PC-3 (cell line): ENCODE measurements at regions not wholly inside any gene's neighbourhood (a gene's known extent, or its start where the extent isn't known, plus 50 kb on each side); places are given as distances from the start of the nearest gene placed in this dataset.

Source experiments
- ATAC-seq: fragments of 200-7000 bp; cut with Tn5 transposase; 2 replicates; pipeline ENCODE4 v1.9.1; 2020; ENCODE audit warnings: mild to moderate bottlenecking, moderate library complexity
- BruUV-seq: library from RNA; stranded (reverse); fragments of 400-500 nt; replicated peaks from 2 replicates; lab custom pipeline; 2021; lab: Mats Ljungman, UMichigan
- CTCF ChIA-PET: fragments of 300-600 bp; sonication (Branson Sonifier 250); formaldehyde crosslinking; loops from one replicate; lab custom pipeline; 2022; ENCODE audit warnings: antibody characterized with exemption; lab: Charles Lee
- POLR2A ChIA-PET: fragments of 300-600 bp; sonication (Branson Sonifier 250); formaldehyde crosslinking; loops from one replicate; lab custom pipeline; 2022; ENCODE audit warnings: antibody characterized with exemption; ENCODE audit not compliant: unreplicated experiment; lab: Charles Lee
- DNase-seq: peaks from one replicate; pipeline ENCODE4 v3.0.0-alpha.2; 2015
- H2AFZ ChIP-seq: fragments of 300-600 bp; sonication (generic); 2 replicates; pipeline ENCODE4 v1.6.0; 2016; ENCODE audit warnings: antibody characterized with exemption, low read length
- H3F3A ChIP-seq: fragments of 300-600 bp; sonication (generic); one replicate; pipeline ENCODE4 v1.6.0; 2017; ENCODE audit warnings: antibody characterized with exemption, low read length, control low read depth, mild to moderate bottlenecking; ENCODE audit not compliant: unreplicated experiment
- H3K27ac ChIP-seq: fragments of 300-600 bp; sonication (generic); 2 replicates; pipeline ENCODE4 v1.5.1; 2016; ENCODE audit warnings: mild to moderate bottlenecking, low read length
- H3K27me3 ChIP-seq: fragments of 300-600 bp; sonication (generic); 2 replicates; pipeline ENCODE4 v1.6.1; 2016; ENCODE audit warnings: low read length, mixed read lengths
- H3K36me3 ChIP-seq: fragments of 300-600 bp; sonication (generic); 2 replicates; pipeline ENCODE4 v1.6.1; 2016; ENCODE audit warnings: low read depth, mixed run types, low read length, mixed read lengths
- H3K4me1 ChIP-seq: fragments of 300-600 bp; sonication (generic); 2 replicates; pipeline ENCODE4 v1.5.1; 2016; ENCODE audit warnings: low read length; ENCODE audit not compliant: insufficient read depth
- H3K4me2 ChIP-seq: fragments of 300-600 bp; sonication (generic); 2 replicates; pipeline ENCODE4 v1.6.0; 2016; ENCODE audit warnings: low read length
- H3K4me3 ChIP-seq: fragments of 300-600 bp; sonication (generic); 2 replicates; pipeline ENCODE4 v1.5.1; 2016; ENCODE audit warnings: mild to moderate bottlenecking, low read length, mixed read lengths
- H3K79me2 ChIP-seq: fragments of 300-600 bp; sonication (generic); 2 replicates; pipeline ENCODE4 v1.6.1; 2017; ENCODE audit warnings: low read length, mixed read lengths
- H3K9ac ChIP-seq: fragments of 300-600 bp; sonication (generic); 2 replicates; pipeline ENCODE4 v1.6.0; 2016; ENCODE audit warnings: mild to moderate bottlenecking, low read length
- H3K9me2 ChIP-seq: fragments of 300-600 bp; sonication (generic); replicated peaks from 2 replicates; pipeline ENCODE4 v1.6.1; 2016; ENCODE audit warnings: mixed run types, low read length, mixed read lengths
- H3K9me3 ChIP-seq: fragments of 300-600 bp; sonication (generic); 2 replicates; pipeline ENCODE4 v1.6.1; 2016; ENCODE audit warnings: low read length, mixed read lengths
- H4K20me1 ChIP-seq: fragments of 300-600 bp; sonication (generic); 2 replicates; pipeline ENCODE4 v1.6.1; 2016; ENCODE audit warnings: low read length, mixed read lengths
- CTCF ChIP-seq: fragments of 300-600 bp; sonication (generic); conservative IDR thresholded peaks from 2 replicates; pipeline ENCODE4 v1.5.1; 2017; ENCODE audit warnings: antibody characterized with exemption, low read depth, mild to moderate bottlenecking, low read length
- EZH2 ChIP-seq: fragments of 300-600 bp; sonication (generic); IDR thresholded peaks from one replicate; pipeline ENCODE4 v1.6.1; 2017; ENCODE audit warnings: antibody characterized with exemption, mild to moderate bottlenecking, low read length; ENCODE audit not compliant: unreplicated experiment
- EZH2phosphoT487 ChIP-seq: fragments of 300-600 bp; sonication (generic); IDR thresholded peaks from 2 replicates; pipeline ENCODE4 v1.6.1; 2018; ENCODE audit warnings: mild to moderate bottlenecking, antibody characterized with exemption, low read length, borderline replicate concordance
- intact Hi-C: fragments of 100-400 bp; cut with micrococcal nuclease; formaldehyde crosslinking; loops from 2 replicates; pipeline ENCODE4 v1.9.0; 2023

GRCh38 chr1:99361406-99361805, 97.1 kb downstream of the PLPPR4 start:
- Histone ChIP-seq H3K9me3 (no peaks in the 10 kb centered on the region), H4K20me1 (no peaks in the 10 kb centered on the region), H3K4me1 (no peaks in the 10 kb centered on the region), H3K79me2 (no peaks in the 10 kb centered on the region), H3K4me2 (no peak overlapping the region), H3K9me2 (no peaks in the 10 kb centered on the region), H3F3A (no peaks in the 10 kb centered on the region), H2AFZ (no peak overlapping the region), H3K27me3 (no peaks in the 10 kb centered on the region), H3K4me3 (no peak overlapping the region), H3K27ac (no peak overlapping the region), H3K36me3 (no peaks in the 10 kb centered on the region), H3K9ac (no peak overlapping the region)
- TF ChIP-seq EZH2 (no peak), CTCF (no peak), EZH2phosphoT487 (no peak)
- BruUV-seq, result no TSS peak
- CTCF ChIA-PET, result no interaction called here
- intact Hi-C loops, result no loop called here
- ATAC-seq (no peak), DNase-seq (no peak)
- POLR2A ChIA-PET, result no interaction called here

- H3K9me3 ChIP-seq, result no peaks in the 10 kb centered on the region
- H3K4me3 ChIP-seq, result no peak overlapping the region
- H3K36me3 ChIP-seq, result no peaks in the 10 kb centered on the region
- no peaks in the 10 kb centered on the region for H3K9me2 ChIP-seq
- no peak for TF ChIP-seq EZH2
- TF ChIP-seq EZH2phosphoT487, result no peak
- no peak for TF ChIP-seq CTCF
- no peaks in the 10 kb centered on the region for H4K20me1 ChIP-seq
- POLR2A ChIA-PET, result no interaction called here
- no peaks in the 10 kb centered on the region for H3K79me2 ChIP-seq
- H3K4me1 ChIP-seq, result no peaks in the 10 kb centered on the region
- H3K4me2 ChIP-seq, result no peak overlapping the region
- no peaks in the 10 kb centered on the region for H3K27me3 ChIP-seq
- DNase-seq, result no peak
- CTCF ChIA-PET, result no interaction called here
- intact Hi-C loops, result no loop called here
- H3K9ac ChIP-seq, result no peak overlapping the region
- no TSS peak for BruUV-seq
- H3K27ac ChIP-seq, result no peak overlapping the region
- no peak overlapping the region for H2AFZ ChIP-seq
- no peak for ATAC-seq
- no peaks in the 10 kb centered on the region for H3F3A ChIP-seq
These were observed 99.2 kb downstream of the PLPPR4 start for GRCh38 chr1:99363531-99363930.

- Histone ChIP-seq H3K27ac (no peak overlapping the region), H3K4me3 (no peak overlapping the region), H4K20me1 (no peaks in the 10 kb centered on the region), H3K9ac (no peak overlapping the region), H3K27me3 (no peaks in the 10 kb centered on the region), H3K4me1 (no peaks in the 10 kb centered on the region), H3F3A (no peaks in the 10 kb centered on the region), H3K4me2 (no peak overlapping the region), H3K79me2 (no peaks in the 10 kb centered on the region), H3K9me2 (no peaks in the 10 kb centered on the region), H2AFZ (peak overlapping the region; percentile 19; the same call in 1 of the 2 replicates), H3K36me3 (no peaks in the 10 kb centered on the region), H3K9me3 (no peaks in the 10 kb centered on the region)
- ChIA-PET CTCF (no interaction called here), POLR2A (no interaction called here)
- intact Hi-C loops, result no loop called here
- TF ChIP-seq EZH2, result no peak
- no peak for TF ChIP-seq EZH2phosphoT487
- TF ChIP-seq CTCF, result no peak
- no TSS peak for BruUV-seq
- DNase-seq (no peak), ATAC-seq (no peak)
These were observed 100.8 kb downstream of the PLPPR4 start for GRCh38 chr1:99365141-99365540.
